Esophagus muscularis mucosa (tissue), 4 donors: ENCODE measurements at regions not wholly inside any gene's neighbourhood (a gene's known extent, or its start where the extent isn't known, plus 50 kb on each side); places are given as distances from the start of the nearest gene placed in this dataset.

Experiments
- DNase-seq: peaks from one replicate; pipeline ENCODE4 v3.0.0-alpha.2; 2017; ENCODE audit errors: extremely low spot score
- H3K27ac ChIP-seq, 4 donors: fragments of 200-600 bp; sonication (generic); replicated peaks in 1 of 4; 1 replicate in 3 of 4; 2 replicates in 1 of 4; pipeline ENCODE4 v1.5.1; 2016 to 2019; ENCODE audit warnings: mild to moderate bottlenecking in 1 of 4
- H3K27me3 ChIP-seq, 4 donors: fragments of 200-600 bp; sonication (generic); one replicate each; pipeline versions ENCODE4 v1.5.1 to v1.6.0; 2016 to 2019
- H3K36me3 ChIP-seq, 4 donors: fragments of 200-600 bp; sonication (generic); one replicate each; pipeline ENCODE4 v1.5.1; 2016 to 2019
- H3K4me1 ChIP-seq, 4 donors: fragments of 200-600 bp; sonication (generic); one replicate each; pipeline ENCODE4 v1.5.1; 2016 to 2019
- H3K4me3 ChIP-seq, 4 donors: fragments of 200-600 bp; sonication (generic); 1 replicate in 2 of 4; 2 replicates in 2 of 4; pipeline ENCODE4 v1.5.1; 2016 to 2019; ENCODE audit warnings: mild to moderate bottlenecking in 4 of 4, moderate library complexity in 1 of 4
- H3K9me3 ChIP-seq, 4 donors: fragments of 200-600 bp; sonication (generic); 1 replicate in 3 of 4; 2 replicates in 1 of 4; pipeline ENCODE4 v1.5.1; 2016 to 2019
- CTCF ChIP-seq, 3 experiments: fragments of 200-600 bp in 2 of 3; fragments of 450-650 bp in 1 of 3; sonication (generic) in 2 of 3; IDR thresholded peaks; one replicate each; pipeline ENCODE4 v1.5.1; 2017 to 2019; ENCODE audit warnings: antibody characterized with exemption in 3 of 3, mild to moderate bottlenecking in 2 of 3, moderate library complexity in 1 of 3
- EP300 ChIP-seq: sonication (generic); formaldehyde crosslinking; IDR thresholded peaks from one replicate; pipeline ENCODE4 v1.6.1; 2017; ENCODE audit warnings: antibody characterized with exemption
- POLR2A ChIP-seq: fragments of 450-650 bp; IDR thresholded peaks from one replicate; pipeline ENCODE4 v1.6.1; 2017; ENCODE audit warnings: antibody characterized with exemption, moderate library complexity, mild to moderate bottlenecking, low read depth
- POLR2AphosphoS5 ChIP-seq, 2 donors: sonication (generic); formaldehyde crosslinking; IDR thresholded peaks; one replicate each; pipeline ENCODE4 v1.6.1; 2017; ENCODE audit warnings: antibody characterized with exemption in 2 of 2
- WGBS: methylation state at CpG from one replicate; pipeline ENCODE4 v1.1.5; 2018; 5-methylcytosine and 5-hydroxymethylcytosine counted together
- intact Hi-C: fragments of 100-400 bp; cut with DNase I; formaldehyde crosslinking; loops from one replicate; pipeline ENCODE4 v1.15.1; 2023

- no peak for TF ChIP-seq POLR2AphosphoS5 (IDR thresholded peaks at IDR 0.05)
- no peak for TF ChIP-seq CTCF (IDR thresholded peaks at IDR 0.05)
- no peak for TF ChIP-seq EP300
- no peak for TF ChIP-seq POLR2A
- Histone ChIP-seq H3K27me3 (no peaks in the 10 kb centered on the region), H3K4me1 (no peaks in the 10 kb centered on the region), H3K36me3 (no peaks in the 10 kb centered on the region), H3K27ac (no peak overlapping the region), H3K9me3 (peaks cover 0 to 9% (median 7%) of the 10 kb centered on the region in 4 donors), H3K4me3 (no peak overlapping the region)
- intact Hi-C loops, result no loop called here
- WGBS, result 48% methylated on average over 5 of the region's 5 CpGs
- peak; percentile 83 for DNase-seq
These were observed 332.7 kb upstream of the POU3F3 start for GRCh38 chr2:104521247-104521646.

- Histone ChIP-seq H3K27me3 (no peaks in the 10 kb centered on the region), H3K9me3 (peaks cover 0 to 9% (median 7%) of the 10 kb centered on the region in 4 donors)
- 89% methylated on average over 2 of the region's 2 CpGs for WGBS
These were observed 330.0 kb upstream of the POU3F3 start for GRCh38 chr2:104523921-104524320.

GRCh38 chr2:104528101-104528500 is 325.8 kb upstream of the POU3F3 start:
- Histone ChIP-seq H3K4me3 (no peak overlapping the region), H3K36me3 (no peaks in the 10 kb centered on the region), H3K9me3 (peaks cover 0 to 8% (median 2%) of the 10 kb centered on the region in 4 donors), H3K27ac (no peak overlapping the region), H3K4me1 (no peaks in the 10 kb centered on the region), H3K27me3 (no peaks in the 10 kb centered on the region)
- WGBS, result 47% methylated on average over 8 of the region's 8 CpGs
- TF ChIP-seq EP300 (no peak), CTCF (IDR thresholded peaks at IDR 0.05) (no peak), POLR2AphosphoS5 (IDR thresholded peaks at IDR 0.05) (no peak), POLR2A (no peak)
- intact Hi-C loops, result no loop called here
- peak; percentile 47 for DNase-seq

More at GRCh38 chr2:104523921-104524320, 330.0 kb upstream of the POU3F3 start:
- Histone ChIP-seq H3K4me1 (no peaks in the 10 kb centered on the region), H3K36me3 (no peaks in the 10 kb centered on the region), H3K27ac (no peak overlapping the region), H3K4me3 (no peak overlapping the region)
- peak; percentile 26 for DNase-seq
- intact Hi-C loops, result no loop called here
- TF ChIP-seq POLR2AphosphoS5 (IDR thresholded peaks at IDR 0.05) (no peak), CTCF (IDR thresholded peaks at IDR 0.05) (no peak), EP300 (no peak), POLR2A (no peak)

- Histone ChIP-seq H3K27ac (no peak overlapping the region), H3K4me1 (no peaks in the 10 kb centered on the region), H3K9me3 (peaks cover 0 to 8% (median 2%) of the 10 kb centered on the region in 4 donors), H3K36me3 (no peaks in the 10 kb centered on the region), H3K4me3 (no peak overlapping the region), H3K27me3 (no peaks in the 10 kb centered on the region)
- DNase-seq, result peak; percentile 79
- no peak for TF ChIP-seq POLR2AphosphoS5 (IDR thresholded peaks at IDR 0.05)
- no peak for TF ChIP-seq POLR2A
- TF ChIP-seq CTCF (IDR thresholded peaks at IDR 0.05), result no peak
- TF ChIP-seq EP300, result no peak
- WGBS, result 81% methylated on average over 10 of the region's 10 CpGs
- intact Hi-C loops, result no loop called here
These were observed 322.8 kb upstream of the POU3F3 start for GRCh38 chr2:104531122-104531521.

- Histone ChIP-seq H3K27ac (no peak overlapping the region), H3K9me3 (no peaks in the 10 kb centered on the region), H3K36me3 (no peaks in the 10 kb centered on the region), H3K4me3 (no peak overlapping the region), H3K27me3 (no peaks in the 10 kb centered on the region), H3K4me1 (no peaks in the 10 kb centered on the region)
- intact Hi-C loops, result no loop called here
- peak; percentile 77 for DNase-seq
- WGBS, result 75% methylated on average over 5 of the region's 5 CpGs
- no peak for TF ChIP-seq CTCF (IDR thresholded peaks at IDR 0.05)
- TF ChIP-seq EP300, result no peak
These were observed 316.8 kb upstream of the POU3F3 start for GRCh38 chr2:104537116-104537515.
